NCI-H2081 (cell line): ENCODE measurements at regions not wholly inside any gene's neighbourhood (a gene's known extent, or its start where the extent isn't known, plus 50 kb on each side); places are given as distances from the start of the nearest gene placed in this dataset.
A peak's percentile ranks its signal among the peaks of the same experiment; 100 is the strongest.

Experiments
- DNase-seq, 2 experiments: peaks; one replicate each; lab custom pipeline; 2025; lab: John Stamatoyannopoulos, UW

DNA sequence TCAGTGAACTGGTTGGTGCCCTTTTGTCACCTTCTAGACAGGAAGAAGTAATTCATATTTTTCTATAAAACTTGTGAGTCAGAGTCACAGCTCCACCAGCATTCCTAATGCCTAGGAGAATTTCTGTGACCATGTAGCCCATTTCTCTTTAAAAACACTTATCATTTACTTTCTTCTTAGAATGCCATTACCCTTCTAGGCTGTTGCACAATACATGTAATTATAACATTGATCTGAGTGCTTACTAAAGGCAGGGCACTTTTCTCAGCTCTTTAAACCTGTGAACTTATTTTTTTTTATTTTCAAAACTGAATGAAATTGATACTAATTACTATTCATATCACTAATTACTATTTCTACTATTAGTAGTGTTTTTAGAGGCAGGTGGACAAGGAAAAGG, 373.7 kb downstream of the TLE4 start:
- DNase-seq = no peak

DNA sequence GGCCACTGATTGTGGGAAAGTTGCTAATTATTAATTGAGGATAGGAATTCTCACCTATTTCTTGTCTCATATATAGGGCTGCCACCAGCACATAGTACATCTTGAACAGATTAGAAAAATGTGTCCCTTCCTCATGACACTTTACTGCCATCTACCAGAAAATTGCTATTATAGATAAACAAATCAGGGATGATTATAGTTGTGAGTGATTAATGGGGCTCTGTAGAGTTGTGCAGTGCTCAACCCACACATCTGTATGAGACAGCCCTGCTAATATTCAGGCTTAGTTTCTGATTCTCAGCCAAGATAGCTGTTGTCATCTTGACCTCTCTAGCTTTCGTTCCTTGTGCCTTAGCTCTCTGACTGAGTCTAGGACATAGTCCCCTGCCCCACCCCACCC, 373.3 kb downstream of the TLE4 start:
- DNase-seq = no peak

DNA sequence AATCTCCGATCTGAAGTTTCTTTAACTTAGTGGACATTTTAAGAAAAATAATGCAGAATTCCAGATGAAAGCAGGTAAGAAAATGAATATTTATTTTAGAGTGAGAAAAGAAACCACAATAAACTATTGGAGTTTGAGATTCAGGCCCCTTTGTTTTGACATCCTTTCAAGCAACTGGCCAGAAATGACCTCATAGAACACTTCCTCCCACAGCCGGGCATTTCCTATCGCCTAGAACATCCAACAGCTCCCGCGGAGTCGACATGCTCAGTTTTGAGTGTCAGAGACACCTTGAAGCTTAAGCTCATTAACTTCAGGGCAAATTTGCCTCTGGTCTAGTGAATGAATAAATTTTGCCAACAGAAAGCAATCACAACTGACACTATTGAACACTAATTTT, 369.2 kb downstream of the TLE4 start:
- no peak for DNase-seq

DNA sequence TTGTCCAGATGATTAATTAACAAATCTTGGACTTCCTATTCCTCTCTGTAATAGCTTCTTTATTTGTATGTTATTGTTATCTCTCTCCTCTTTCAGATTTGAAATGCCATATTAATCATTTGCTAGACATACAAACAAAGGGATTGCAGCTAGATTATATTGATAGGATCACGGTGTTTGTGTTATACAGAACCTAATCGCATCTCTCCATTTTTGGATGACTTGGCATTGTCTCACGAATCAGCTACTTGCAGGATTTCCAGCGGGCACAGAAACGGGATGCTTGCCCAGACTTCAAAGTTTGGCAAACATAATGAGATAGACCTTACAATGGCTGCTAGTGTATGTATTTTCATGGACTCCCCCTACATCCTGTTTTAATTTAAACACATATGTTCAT, 368.1 kb downstream of the TLE4 start:
- peak in 1 of 2 experiments; percentile 20 for DNase-seq

DNA sequence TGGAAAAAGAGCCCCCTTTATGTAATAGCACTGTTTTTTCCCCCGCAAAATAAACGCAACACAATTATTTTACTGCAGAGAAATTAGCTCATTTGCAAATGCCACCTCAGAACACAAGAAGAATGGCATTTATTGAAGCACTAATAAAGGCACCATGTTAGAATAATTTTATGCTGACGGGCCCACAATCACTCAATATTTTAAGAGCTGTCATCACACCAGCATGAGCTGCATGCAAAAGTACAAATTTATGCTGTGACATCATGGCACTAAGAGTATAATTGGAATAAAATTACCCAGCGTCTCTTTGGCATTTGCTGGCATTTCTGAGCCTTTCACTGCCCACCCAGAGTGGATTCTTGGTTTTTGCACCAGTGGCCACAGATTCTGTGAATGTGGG, 364.6 kb downstream of the TLE4 start:
- no peak for DNase-seq

DNA sequence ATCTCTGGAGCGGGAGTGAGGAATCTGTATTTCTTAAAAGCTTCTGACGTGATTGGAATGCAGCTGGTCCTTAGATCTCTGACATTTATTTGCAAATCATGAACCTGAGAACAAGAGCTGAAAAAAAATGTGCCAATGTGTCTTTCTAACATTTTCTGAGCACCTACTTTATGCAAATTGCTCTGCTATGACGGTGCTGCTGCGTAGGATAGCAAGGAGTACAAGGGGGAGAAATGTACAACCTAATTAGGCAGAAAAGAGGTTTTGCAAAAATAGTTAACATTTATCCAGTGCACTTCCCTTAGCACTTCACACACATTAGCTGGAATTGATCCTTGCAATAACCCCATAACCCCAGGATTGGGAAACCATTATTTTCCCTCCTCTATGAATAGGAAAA, 357.5 kb downstream of the TLE4 start:
- no peak for DNase-seq

DNA sequence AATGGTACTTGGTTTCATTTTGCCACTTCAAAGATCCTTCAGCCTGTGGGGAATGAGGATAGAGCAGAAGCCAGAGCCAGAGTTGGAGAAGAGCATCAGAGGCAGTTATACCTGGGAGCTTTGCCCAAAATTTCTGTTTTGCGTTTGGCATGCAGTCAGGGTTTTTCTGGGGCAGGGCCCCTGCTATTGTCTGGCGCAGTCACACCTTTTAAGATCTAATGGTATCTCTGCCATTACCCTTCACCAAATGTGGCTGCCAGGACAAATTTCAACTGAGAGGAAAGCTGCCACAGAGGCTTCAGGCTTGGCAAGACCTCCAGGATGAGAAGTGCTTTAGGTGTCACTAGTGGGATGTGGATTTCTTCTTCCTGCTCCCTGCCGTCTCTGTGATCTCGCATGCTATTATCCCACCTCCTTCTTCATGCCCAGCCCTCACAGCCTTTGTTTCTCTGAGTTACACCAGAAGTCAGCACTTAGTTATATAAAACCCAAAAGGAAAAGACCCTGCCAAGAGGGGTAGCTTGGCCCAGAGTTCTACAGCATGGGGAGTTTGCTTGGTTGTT, 357.0 kb downstream of the TLE4 start:
- DNase-seq = no peak

DNA sequence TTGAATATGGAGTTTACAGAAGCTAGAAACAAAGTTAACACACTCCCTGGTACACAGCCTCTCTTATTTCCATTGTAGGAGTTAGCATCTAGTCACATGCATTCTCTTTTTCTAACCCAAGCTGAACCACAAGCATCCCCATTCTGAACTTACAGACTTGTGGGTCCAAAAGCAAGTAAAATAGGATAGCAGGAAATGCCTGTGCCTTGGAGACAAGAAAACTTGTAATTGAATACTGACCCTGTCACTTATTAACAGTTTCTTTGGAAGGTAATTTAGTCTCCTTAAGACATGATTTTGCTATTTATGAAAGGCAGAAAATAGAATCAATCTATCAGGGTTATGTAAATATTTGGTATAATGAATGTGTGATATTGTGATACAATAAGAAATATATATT, 353.6 kb downstream of the TLE4 start:
- no peak for DNase-seq

DNA sequence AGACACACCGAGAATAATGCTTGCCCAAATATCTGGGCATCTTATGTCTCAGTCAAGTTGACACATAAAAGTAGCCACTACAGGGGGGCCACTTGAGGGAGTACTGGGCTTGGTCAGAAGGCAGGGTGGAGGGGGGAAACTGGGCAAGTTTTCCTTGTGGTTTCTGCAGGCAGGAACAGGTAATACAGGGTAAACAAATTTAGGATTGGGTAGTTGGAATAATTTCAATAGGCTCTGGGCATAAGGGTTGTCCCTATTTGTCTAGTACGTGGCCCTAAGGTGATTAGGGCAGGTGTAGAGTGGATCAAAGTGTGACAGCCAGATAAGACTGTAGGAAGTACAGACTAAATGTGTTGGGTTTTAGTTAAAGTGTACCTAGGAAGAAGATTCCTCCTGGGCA, 353.1 kb downstream of the TLE4 start:
- DNase-seq = no peak

DNA sequence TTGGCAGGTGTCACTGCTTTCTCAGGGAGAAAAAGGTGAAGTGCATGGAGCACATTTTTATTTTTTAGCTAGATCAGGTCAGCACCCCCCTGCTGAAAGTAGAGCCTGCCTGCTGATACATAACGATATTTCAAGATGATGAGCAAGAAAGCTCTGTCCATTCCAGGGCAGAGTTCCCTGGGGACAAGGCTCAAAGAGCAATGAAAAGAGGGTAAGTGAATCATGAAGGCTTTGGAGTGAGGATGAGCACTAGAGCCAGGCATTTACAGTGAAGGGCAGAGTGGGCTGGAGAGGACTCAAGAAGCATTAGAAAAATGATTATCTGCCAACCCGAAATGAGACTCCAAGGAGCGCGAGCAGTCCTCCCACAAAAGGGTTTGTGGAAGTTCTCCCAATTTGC, 345.7 kb downstream of the TLE4 start:
- DNase-seq = no peak

DNA sequence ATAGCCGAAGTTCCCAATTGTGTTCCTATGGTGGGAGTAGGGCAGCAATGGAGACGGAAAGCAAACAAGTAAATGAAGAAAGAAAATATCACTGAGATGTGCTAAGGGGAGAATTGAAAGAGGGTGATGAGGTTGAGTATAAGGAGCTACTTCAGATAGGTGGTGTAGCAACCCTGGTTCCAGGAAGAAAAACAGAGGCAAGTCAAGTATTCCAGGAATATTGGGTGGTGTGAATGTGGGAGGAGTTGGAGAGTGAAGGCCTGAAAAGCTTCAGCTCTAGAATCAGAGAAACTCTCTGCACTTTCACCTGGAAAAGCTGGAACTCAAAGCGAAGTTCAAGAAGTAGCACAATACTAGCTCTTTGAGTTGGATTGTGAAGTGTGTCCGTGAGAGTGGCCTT, 342.1 kb downstream of the TLE4 start:
- no peak for DNase-seq

DNA sequence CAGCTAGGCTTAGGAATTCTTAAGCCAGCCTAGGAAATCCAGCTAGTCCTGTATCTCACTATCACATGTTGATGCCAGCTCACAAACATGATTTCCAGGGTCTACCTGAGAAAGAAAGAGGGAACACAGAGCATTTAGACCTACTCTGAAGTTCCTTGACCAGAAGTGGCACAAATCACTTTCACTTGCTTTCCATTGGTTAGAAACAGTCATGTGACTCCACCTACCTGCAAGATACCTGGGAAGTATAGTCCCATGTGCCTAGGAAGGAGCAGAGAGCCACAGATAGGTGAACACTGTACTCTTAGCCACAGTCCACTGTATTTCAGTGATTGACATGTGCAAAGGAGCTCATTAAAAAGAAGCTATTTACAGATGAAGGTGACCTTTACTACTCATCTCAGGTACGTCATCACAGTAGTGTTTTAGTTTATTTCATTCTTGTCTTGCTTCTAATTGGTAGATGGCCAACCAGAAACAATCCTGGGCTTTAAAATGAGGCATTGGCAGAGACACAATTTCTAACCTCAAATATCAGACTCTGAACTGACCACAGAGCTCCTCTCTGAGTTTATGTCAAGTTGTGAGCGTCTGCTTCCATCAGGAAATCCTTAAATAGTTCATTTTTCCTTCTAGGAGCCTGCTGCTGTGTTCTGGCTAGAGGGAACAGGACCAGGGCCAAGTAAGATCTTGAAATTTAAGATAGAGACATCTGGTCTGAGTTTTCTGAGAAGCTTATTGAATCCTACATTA, 340.7 kb downstream of the TLE4 start:
- no peak for DNase-seq

DNA sequence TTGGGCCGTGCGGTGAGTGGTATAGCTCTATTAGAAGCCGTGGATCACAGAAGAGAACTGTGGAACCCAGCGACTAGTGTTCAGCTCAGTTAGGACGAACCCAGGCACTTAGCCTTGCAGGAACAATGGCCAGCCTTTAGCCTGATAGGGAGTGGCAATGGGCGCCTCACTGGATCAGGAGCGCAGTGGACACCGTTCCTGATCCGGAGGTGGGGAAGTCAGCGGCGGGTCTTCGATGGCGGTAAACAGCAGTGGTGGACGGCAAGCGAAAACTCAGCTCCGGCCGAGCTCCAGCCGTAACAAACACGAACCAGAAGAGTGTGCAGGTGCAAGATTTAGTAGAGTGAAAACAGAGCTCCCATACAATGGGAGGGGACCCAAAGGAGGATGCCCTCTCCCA, 340.0 kb downstream of the TLE4 start:
- no peak for DNase-seq

DNA sequence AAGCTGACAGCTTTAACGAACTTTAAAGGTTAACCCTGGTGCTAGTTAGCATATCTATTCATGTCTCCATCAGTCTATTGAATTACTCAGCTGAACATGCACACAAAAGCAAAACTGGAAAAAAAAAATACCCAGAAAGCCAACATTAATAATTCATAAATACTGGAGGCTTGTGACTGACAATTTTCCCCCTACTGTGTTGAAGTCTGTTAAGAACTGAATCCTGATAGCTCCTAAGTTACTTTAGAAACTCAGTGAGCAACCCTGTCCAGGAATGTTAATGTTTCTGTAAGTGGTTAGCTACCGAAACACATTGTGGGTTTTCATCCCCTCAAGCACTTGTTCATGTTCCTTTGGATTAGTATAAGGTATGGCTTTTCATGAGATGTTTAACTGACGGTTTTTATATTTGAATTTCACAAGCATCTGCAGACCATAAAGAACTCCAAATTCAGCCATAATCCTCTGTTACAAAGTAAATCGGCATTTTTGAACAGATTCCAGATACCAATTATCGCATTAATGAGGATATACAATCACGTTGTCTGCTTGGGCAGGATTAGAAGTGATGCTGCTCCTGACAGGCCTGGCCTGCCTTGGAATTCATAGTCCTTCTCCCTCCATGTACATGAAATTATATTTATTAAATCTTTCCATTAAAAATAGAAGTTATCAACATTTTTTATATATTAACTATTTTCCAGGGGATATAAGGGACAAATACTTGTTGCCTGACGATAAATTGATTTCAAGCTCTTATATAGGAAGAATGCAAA, 331.2 kb downstream of the TLE4 start:
- no peak for DNase-seq

DNA sequence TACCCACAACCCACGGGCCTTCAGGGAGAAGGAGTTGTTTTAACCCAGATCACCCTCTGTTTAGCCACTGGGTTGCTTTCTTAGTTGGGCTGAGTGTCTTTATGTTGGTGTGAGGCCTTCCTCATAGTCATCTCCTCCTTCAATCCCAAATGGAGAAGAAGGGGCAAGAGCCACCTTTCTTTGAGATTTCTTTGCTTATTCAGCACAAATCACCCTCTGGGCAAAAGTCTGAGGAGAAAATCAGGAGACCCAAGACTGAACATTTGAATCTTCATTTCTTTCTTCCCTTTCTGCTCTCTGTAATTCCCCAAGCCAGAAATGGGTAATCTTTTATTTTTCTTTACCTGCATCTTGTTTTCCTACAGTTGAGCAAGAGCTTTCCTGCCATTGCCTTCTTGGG, 329.0 kb downstream of the TLE4 start:
- no peak for DNase-seq

DNA sequence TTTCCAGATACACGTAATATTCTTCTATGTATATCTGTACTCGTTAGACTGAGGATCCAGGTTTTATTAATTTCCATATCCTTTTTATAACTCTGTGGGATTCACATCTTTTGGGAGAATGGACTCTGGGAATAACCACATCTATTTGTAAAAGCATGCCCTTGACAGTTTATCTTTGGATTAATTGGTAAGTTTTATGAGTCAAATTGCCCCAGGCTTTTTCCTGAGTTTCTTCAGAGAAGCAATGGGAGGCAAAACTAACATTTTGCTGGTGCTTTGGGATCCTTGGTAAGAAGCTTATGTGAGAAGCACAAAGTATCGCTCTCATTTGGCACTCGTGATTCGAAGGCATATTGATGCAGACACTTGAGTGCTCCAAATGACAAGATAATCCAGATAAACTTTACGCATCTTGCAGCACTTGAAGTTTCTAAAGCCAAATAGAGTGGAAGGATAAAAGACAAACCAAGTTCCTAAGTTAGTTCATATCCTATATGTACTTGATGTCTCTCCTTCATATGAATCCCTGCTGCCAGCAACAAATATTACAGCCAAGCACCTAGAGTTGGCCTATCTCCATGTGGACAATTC, 324.7 kb downstream of the TLE4 start:
- no peak for DNase-seq

DNA sequence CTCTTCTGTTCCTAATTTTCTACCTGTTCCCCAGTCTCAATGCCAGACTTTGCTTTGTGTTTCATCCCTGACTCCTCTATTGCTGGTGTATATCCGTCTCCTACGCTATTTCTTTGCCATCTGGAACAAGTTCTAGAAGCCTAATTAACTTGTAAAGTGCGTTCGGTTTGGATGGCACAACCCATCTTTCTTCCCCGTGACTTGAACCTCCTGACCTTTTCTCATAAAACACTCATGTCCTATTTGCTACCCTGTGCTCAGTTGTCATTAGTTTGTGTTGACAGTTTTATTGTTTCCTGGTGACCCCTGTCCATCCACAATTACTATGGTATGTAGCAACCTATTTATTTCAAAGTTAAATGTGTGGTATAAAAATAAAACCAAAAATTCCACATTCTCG, 323.5 kb downstream of the TLE4 start:
- DNase-seq = no peak

DNA sequence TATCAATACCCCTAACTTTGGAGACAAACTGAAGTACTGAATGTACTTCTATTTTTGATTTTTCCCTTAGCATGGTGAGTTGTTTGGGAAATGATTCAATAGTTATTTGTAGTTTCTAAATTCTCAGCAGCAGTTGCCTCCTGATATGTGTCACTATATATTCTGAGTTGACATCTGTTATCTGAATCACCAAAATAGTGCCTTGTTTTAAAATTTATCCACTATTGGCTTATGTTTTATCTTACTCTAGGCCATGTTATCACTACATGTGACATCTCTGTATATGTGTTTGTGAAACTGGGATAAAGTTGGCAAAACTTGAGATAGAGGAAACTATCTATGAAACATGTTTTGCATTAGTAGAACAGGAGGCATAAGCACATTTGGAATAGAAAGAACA, 317.6 kb downstream of the TLE4 start:
- DNase-seq = no peak

DNA sequence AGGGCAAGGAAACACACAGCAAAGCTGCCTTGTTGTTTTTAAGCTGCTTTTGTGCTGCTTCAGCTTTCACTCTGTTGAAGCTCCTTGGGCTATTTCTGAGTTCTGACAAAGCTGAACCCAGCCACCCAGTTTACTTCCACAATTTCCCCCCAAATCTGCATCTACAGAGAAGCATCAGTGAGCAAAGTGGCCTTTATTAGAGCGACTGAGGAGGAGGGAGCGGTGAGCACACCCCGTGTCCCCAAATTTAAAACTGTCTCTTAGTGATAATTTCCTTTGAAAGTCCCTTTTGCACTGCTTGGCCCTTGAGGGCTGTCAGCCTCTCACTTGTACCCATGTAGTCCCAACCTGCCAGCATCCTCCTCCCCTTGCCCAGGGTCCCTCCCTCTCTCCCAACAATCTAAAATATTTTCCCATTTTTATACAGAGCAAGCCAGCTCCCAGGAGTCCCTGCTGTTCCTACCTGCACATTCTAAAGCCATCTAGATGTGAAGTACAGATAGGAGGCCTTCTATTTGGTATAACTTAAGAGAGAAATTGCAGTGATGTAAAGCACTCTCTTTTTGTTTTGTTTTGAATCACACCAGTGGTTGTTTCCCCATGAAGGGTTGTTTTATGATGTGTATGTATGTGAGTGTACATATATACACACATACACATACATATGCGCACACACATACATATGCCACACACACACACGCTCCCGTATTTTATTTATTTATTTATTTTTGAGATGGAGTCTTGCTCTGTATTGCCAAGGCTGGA, 313.5 kb downstream of the TLE4 start:
- no peak for DNase-seq

DNA sequence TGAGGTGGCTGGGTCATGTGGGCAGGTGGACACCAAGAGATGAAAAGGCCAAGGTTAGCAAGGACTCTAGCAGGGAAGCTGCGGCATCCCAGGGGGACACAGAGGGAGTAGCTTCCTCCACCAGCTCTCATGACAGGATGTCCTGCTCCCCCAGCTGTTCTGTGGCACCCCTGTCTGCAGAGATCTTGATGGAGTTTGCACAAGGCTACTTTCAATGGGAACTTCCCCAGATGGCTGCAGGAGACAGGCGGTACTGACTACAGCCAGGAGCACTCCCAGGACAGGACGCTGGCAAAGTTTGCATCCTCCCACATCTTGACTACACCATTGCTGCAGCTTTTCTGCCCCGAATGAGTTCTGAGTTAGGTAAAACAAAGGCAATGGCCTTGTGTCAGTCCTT, 312.8 kb downstream of the TLE4 start:
- DNase-seq = no peak

DNA sequence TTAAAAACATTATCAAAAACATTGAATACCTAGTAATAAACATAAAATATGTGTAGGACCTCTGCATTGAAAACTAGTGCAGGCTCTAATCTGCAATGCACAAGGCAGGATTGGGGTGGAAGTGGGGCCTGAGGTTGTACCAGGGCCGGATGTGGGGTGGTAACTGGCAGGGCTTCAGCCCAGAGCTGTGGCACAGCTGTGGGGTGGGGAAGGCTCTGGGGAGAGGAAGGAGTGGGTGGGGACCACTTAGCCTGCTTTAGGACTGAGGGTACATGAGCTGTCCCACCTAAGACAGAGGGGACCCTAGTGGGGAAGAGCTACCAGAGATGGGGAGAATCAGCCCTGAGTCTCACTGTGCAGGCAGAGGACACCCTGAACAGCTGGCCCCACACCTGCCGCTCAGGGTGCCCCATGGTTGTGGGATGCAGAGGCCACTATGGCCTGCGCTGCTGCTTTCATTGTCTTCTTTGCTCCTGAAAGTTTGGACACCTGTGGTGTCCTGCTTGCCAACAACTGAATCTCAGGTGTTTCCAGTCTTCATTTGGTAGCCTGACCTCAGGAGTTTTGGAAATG, 311.4 kb downstream of the TLE4 start:
- DNase-seq = no peak

DNA sequence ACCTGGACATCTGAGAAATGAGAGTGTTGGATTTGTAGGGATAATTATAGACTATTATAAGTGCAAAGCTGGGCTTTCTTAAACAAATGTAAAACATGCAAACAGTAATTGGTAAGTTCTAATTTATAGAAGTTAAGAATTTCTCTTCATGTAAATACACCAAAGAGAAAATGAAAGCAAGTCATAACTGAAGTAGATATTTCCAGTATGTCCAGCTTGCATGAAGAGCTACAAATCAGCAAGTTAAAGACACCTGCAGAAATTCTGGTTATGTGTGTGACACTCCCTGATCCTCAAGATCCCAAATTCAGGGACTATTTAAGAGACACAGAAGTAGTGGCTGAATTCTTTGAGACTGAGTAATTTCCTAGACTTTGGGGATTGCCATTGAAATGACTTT, 308.9 kb downstream of the TLE4 start:
- no peak for DNase-seq
